WTC11 (cell line): ENCODE measurements at regions not wholly inside any gene's neighbourhood (a gene's known extent, or its start where the extent isn't known, plus 50 kb on each side); places are given as distances from the start of the nearest gene placed in this dataset.

Experiments used
- TF ChIP-seq, protein P1 (sequence below): fragments of 200-600 bp; IDR thresholded peaks from 2 replicates; pipeline ENCODE4 v1.8.0; 2022; ENCODE audit warnings: antibody characterized with exemption
- TF ChIP-seq, protein P2 (sequence below): sonication (generic); formaldehyde crosslinking; conservative IDR thresholded peaks from 2 replicates; pipeline ENCODE4 v1.8.1; 2022; ENCODE audit warnings: mild to moderate bottlenecking, missing genetic modification reagents

DNA sequence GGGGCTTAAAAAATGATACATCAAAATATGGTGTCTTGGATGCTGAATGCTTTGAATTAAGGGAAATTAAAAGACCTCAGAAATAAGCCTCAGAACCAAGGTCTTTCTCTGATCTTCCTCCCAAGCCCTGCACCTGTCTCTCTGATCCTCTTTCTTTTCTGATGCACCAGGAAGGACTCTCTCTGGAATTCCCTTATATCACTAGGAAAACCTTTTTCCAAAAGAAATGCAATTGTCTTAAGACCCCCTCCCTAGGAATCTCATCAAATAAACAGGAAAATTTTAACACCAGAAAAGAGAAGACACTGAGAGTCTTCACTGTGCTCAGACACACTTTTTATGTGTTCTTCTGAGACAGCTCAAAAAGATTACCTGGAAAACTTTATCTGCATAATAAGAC is 159.5 kb upstream of the PTBP2 start:
- TF ChIP-seq, protein P1, sequence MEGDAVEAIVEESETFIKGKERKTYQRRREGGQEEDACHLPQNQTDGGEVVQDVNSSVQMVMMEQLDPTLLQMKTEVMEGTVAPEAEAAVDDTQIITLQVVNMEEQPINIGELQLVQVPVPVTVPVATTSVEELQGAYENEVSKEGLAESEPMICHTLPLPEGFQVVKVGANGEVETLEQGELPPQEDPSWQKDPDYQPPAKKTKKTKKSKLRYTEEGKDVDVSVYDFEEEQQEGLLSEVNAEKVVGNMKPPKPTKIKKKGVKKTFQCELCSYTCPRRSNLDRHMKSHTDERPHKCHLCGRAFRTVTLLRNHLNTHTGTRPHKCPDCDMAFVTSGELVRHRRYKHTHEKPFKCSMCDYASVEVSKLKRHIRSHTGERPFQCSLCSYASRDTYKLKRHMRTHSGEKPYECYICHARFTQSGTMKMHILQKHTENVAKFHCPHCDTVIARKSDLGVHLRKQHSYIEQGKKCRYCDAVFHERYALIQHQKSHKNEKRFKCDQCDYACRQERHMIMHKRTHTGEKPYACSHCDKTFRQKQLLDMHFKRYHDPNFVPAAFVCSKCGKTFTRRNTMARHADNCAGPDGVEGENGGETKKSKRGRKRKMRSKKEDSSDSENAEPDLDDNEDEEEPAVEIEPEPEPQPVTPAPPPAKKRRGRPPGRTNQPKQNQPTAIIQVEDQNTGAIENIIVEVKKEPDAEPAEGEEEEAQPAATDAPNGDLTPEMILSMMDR = no peak
- TF ChIP-seq, protein P2, sequence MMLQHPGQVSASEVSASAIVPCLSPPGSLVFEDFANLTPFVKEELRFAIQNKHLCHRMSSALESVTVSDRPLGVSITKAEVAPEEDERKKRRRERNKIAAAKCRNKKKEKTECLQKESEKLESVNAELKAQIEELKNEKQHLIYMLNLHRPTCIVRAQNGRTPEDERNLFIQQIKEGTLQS = no peak
